Neuronal stem cell (in vitro differentiated cells): ENCODE measurements at regions not wholly inside any gene's neighbourhood (a gene's known extent, or its start where the extent isn't known, plus 50 kb on each side); places are given as distances from the start of the nearest gene placed in this dataset.

ENCODE experiments used
- DNase-seq: peaks from one replicate; pipeline ENCODE4 v3.0.0-alpha.2; 2013; ENCODE audit warnings: low spot score
- H2AFZ ChIP-seq: one replicate; pipeline ENCODE4 v1.6.1; 2013; ENCODE audit warnings: mild to moderate bottlenecking, low read length, inconsistent platforms
- H2AK5ac ChIP-seq: 2 replicates; pipeline ENCODE4 v1.6.1; 2013; ENCODE audit warnings: low read depth, mild to moderate bottlenecking, inconsistent platforms, low read length, moderate library complexity, mixed read lengths
- H2BK120ac ChIP-seq: 2 replicates; pipeline ENCODE4 v1.6.1; 2013; ENCODE audit warnings: low read depth, mild to moderate bottlenecking, inconsistent platforms, low read length, moderate library complexity, mixed read lengths
- H2BK12ac ChIP-seq: one replicate; pipeline ENCODE4 v1.6.1; 2013; ENCODE audit warnings: low read length, inconsistent platforms
- H2BK15ac ChIP-seq: 2 replicates; pipeline ENCODE4 v1.6.1; 2013; ENCODE audit warnings: mild to moderate bottlenecking, low read length, inconsistent platforms, mixed read lengths
- H2BK5ac ChIP-seq: one replicate; pipeline ENCODE4 v1.6.1; 2013; ENCODE audit warnings: inconsistent platforms, mild to moderate bottlenecking, low read length, moderate library complexity
- H3K14ac ChIP-seq: one replicate; pipeline ENCODE4 v1.6.1; 2013; ENCODE audit warnings: low read length, inconsistent platforms
- H3K18ac ChIP-seq: 2 replicates; pipeline ENCODE4 v1.6.1; 2013; ENCODE audit warnings: low read length, inconsistent platforms
- H3K23ac ChIP-seq: 2 replicates; pipeline ENCODE4 v1.6.1; 2013; ENCODE audit warnings: low read depth, mild to moderate bottlenecking, mixed read lengths, low read length, inconsistent platforms; ENCODE audit not compliant: poor library complexity
- H3K27ac ChIP-seq: replicated peaks from 3 replicates; pipeline ENCODE4 v1.5.1; 2013; ENCODE audit warnings: low read length, inconsistent platforms
- H3K27me3 ChIP-seq, 3 experiments: 2 replicates each; pipeline ENCODE4 v1.6.1; 2013; ENCODE audit warnings: low read length in 3 of 3, mild to moderate bottlenecking in 2 of 3, inconsistent platforms in 1 of 3, low read depth in 1 of 3, mixed read lengths in 1 of 3, moderate library complexity in 1 of 3; ENCODE audit not compliant: control insufficient read depth in 3 of 3, insufficient read depth in 3 of 3
- H3K36me3 ChIP-seq, 2 donors: replicated peaks in 1 of 2; 2 replicates each; pipeline ENCODE4 v1.6.1; 2013; ENCODE audit warnings: low read length in 2 of 2; ENCODE audit not compliant: control insufficient read depth in 2 of 2, insufficient read depth in 2 of 2
- H3K4ac ChIP-seq: 2 replicates; pipeline ENCODE4 v1.6.1; 2013; ENCODE audit warnings: inconsistent platforms, mild to moderate bottlenecking, low read length, moderate library complexity
- H3K4me1 ChIP-seq, 2 donors: 1 replicate in 1 of 2; 2 replicates in 1 of 2; pipeline ENCODE4 v1.6.1; 2013; ENCODE audit warnings: low read length in 2 of 2, low read depth in 1 of 2; ENCODE audit not compliant: control insufficient read depth in 2 of 2, insufficient read depth in 1 of 2
- H3K4me2 ChIP-seq: one replicate; pipeline ENCODE4 v1.6.1; 2013; ENCODE audit warnings: mild to moderate bottlenecking, low read length, inconsistent platforms; ENCODE audit not compliant: insufficient read depth, poor library complexity, severe bottlenecking
- H3K4me3 ChIP-seq, 2 donors: 2 replicates each; pipeline ENCODE4 v1.5.1; 2013; ENCODE audit warnings: low read length in 2 of 2, mild to moderate bottlenecking in 2 of 2, inconsistent platforms in 1 of 2, moderate library complexity in 1 of 2
- H3K79me1 ChIP-seq: one replicate; pipeline ENCODE4 v1.6.1; 2013; ENCODE audit warnings: low read depth, mild to moderate bottlenecking, inconsistent platforms, low read length, moderate library complexity
- H3K9ac ChIP-seq: one replicate; pipeline ENCODE4 v1.6.1; 2013; ENCODE audit warnings: mild to moderate bottlenecking, low read depth, low read length, inconsistent platforms; ENCODE audit not compliant: poor library complexity
- H3K9me3 ChIP-seq, 2 donors: replicated peaks in 1 of 2; 2 replicates each; pipeline versions ENCODE3 to v1.6.1; 2013; ENCODE audit warnings: low read length in 2 of 2, mild to moderate bottlenecking in 2 of 2, inconsistent platforms in 1 of 2, low read depth in 1 of 2, mixed read lengths in 1 of 2, moderate library complexity in 1 of 2; ENCODE audit not compliant: control insufficient read depth in 2 of 2, insufficient read depth in 1 of 2
- H4K8ac ChIP-seq: one replicate; pipeline ENCODE4 v1.6.1; 2013; ENCODE audit warnings: low read depth, mild to moderate bottlenecking, inconsistent platforms, low read length, moderate library complexity
- H4K91ac ChIP-seq: one replicate; pipeline ENCODE4 v1.6.1; 2013; ENCODE audit warnings: low read length, low read depth, mild to moderate bottlenecking, inconsistent platforms; ENCODE audit not compliant: poor library complexity
- WGBS, 2 donors: extraction: QIAGEN DNeasy Blood & Tissue Kit; methylation state at CpG; one replicate each; pipeline ENCODE4 v1.1.7; 2013; ENCODE audit warnings: missing lambda C conversion rate in 2 of 2, mixed read lengths in 1 of 2; ENCODE audit not compliant: insufficient read length in 2 of 2, insufficient replicate concordance in 1 of 2; ENCODE audit errors: extremely low coverage in 2 of 2; 5-methylcytosine and 5-hydroxymethylcytosine counted together

DNA sequence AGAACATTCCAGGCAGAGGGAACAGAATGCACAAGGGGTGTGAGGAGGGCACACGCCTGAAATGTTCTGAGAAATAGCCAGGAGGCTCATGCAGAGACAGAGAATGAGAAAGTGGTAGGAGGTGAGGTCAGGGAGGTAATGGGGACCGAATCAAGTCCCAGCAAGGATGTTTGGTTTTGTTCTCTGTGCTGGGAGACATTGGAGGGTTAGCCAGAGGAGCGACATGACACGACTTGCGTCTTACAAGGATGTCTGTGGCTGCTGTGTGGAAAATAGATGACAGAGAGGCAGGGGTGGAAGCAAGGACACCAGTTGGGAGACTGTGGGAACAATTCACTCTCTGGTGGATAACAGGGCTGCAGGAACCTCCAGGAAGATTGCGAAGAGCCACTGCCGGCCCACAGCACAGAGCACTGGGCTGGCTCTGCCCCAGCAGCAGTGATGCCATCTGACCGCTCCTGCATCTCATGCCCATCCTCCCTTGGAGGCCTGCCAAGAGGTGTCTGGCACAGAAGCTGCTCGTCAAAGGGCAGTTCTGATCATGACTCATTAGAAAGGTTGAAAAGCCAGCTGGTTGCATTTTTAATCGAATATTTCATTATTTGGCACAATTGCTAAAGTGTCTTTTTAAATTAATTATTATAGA lies 57.7 kb upstream of the CD83 start:
- no CpG with 5 or more reads among the region's 10 CpGs for WGBS, 2 donors
- Histone ChIP-seq H3K27me3 (peaks cover 0 to 10% (median 0%) of the 10 kb centered on the region in 3 experiments), H2BK12ac (no peak overlapping the region)

GRCh38 chr6:14060971-14061370 lies 56.6 kb upstream of the CD83 start:
- Histone ChIP-seq H3K79me1 (no peaks in the 10 kb centered on the region), H4K8ac (no peak overlapping the region), H3K27me3 (peaks cover 0 to 14% (median 0%) of the 10 kb centered on the region in 3 experiments), H4K91ac (no peak overlapping the region), H3K9me3 (peaks cover 3% of the 10 kb centered on the region in 2 donors), H2BK15ac (no peak overlapping the region), H3K23ac (no peak overlapping the region), H3K4me2 (no peak overlapping the region), H2BK5ac (no peak overlapping the region), H2AFZ (no peak overlapping the region), H2BK120ac (no peak overlapping the region), H3K4me1 (no peaks in the 10 kb centered on the region), H3K18ac (no peak overlapping the region), H3K14ac (no peak overlapping the region), H3K36me3 (no peaks in the 10 kb centered on the region), H2AK5ac (no peak overlapping the region), H2BK12ac (no peak overlapping the region), H3K4ac (no peak overlapping the region), H3K9ac (no peak overlapping the region), H3K4me3 (no peak overlapping the region), H3K27ac (no peak overlapping the region)
- DNase-seq: no peak
- no CpG with 5 or more reads among the region's 1 CpG for WGBS, 2 donors

More for the DNA sequence above, 57.7 kb upstream of the CD83 start:
- Histone ChIP-seq H3K23ac (no peak overlapping the region), H3K79me1 (no peaks in the 10 kb centered on the region), H4K8ac (no peak overlapping the region), H2BK5ac (peak overlapping the region; percentile 14), H2BK120ac (no peak overlapping the region), H3K9ac (no peak overlapping the region), H3K18ac (no peak overlapping the region), H3K27ac (no peak overlapping the region), H2AFZ (no peak overlapping the region), H3K14ac (no peak overlapping the region), H3K4me1 (no peaks in the 10 kb centered on the region), H3K4ac (no peak overlapping the region), H3K4me3 (no peak overlapping the region), H4K91ac (no peak overlapping the region), H3K36me3 (no peaks in the 10 kb centered on the region), H3K4me2 (no peak overlapping the region), H3K9me3 (peaks cover 3% of the 10 kb centered on the region in 2 donors), H2BK15ac (no peak overlapping the region), H2AK5ac (no peak overlapping the region)
- no peak for DNase-seq

- H3K4me1 ChIP-seq: no peaks in the 10 kb centered on the region
- H3K4ac ChIP-seq: no peak overlapping the region
- WGBS, 2 donors: no CpG with 5 or more reads among the region's 4 CpGs
- H2BK5ac ChIP-seq: no peak overlapping the region
- H3K4me3 ChIP-seq: no peak overlapping the region
- no peak overlapping the region for H4K8ac ChIP-seq
- H2AFZ ChIP-seq: no peak overlapping the region
- no peaks in the 10 kb centered on the region for H3K36me3 ChIP-seq
- DNase-seq: no peak
- H3K79me1 ChIP-seq: no peaks in the 10 kb centered on the region
- H2BK15ac ChIP-seq: no peak overlapping the region
- no peak overlapping the region for H3K9ac ChIP-seq
- no peak overlapping the region for H2BK12ac ChIP-seq
- peaks cover 0 to 14% (median 0%) of the 10 kb centered on the region in 3 experiments for H3K27me3 ChIP-seq
- H3K14ac ChIP-seq: no peak overlapping the region
- no peak overlapping the region for H3K4me2 ChIP-seq
- H2BK120ac ChIP-seq: no peak overlapping the region
- H2AK5ac ChIP-seq: no peak overlapping the region
- no peak overlapping the region for H4K91ac ChIP-seq
- no peak overlapping the region for H3K23ac ChIP-seq
- H3K9me3 ChIP-seq: peaks cover 3% of the 10 kb centered on the region in 2 donors
- H3K27ac ChIP-seq: no peak overlapping the region
- no peak overlapping the region for H3K18ac ChIP-seq
Observed at GRCh38 chr6:14061643-14062042, 55.9 kb upstream of the CD83 start.

- Histone ChIP-seq H3K18ac (no peak overlapping the region), H3K4me2 (no peak overlapping the region), H3K36me3 (no peaks in the 10 kb centered on the region), H3K4me1 (no peaks in the 10 kb centered on the region), H3K79me1 (no peaks in the 10 kb centered on the region), H3K4me3 (no peak overlapping the region), H2AFZ (no peak overlapping the region), H3K9me3 (peaks cover 3% of the 10 kb centered on the region in 2 donors), H2AK5ac (no peak overlapping the region), H4K8ac (no peak overlapping the region), H3K9ac (no peak overlapping the region), H2BK12ac (no peak overlapping the region), H3K27me3 (peaks cover 0 to 14% (median 0%) of the 10 kb centered on the region in 3 experiments), H2BK15ac (no peak overlapping the region), H2BK5ac (no peak overlapping the region), H3K27ac (no peak overlapping the region), H3K23ac (no peak overlapping the region), H4K91ac (no peak overlapping the region), H3K4ac (no peak overlapping the region), H2BK120ac (no peak overlapping the region), H3K14ac (no peak overlapping the region)
- DNase-seq: no peak
- no CpG with 5 or more reads among the region's 3 CpGs for WGBS, 2 donors
Observed at GRCh38 chr6:14062345-14063029, 55.1 kb upstream of the CD83 start.
